ENCODE measurements at regions not wholly inside any gene's neighbourhood (a gene's known extent, or its start where the extent isn't known, plus 50 kb on each side); places are given as distances from the start of the nearest gene placed in this dataset.
A peak's percentile ranks its signal among the peaks of the same experiment; 100 is the strongest.

- DNase-seq (ENCODE audit: low read depth) = no peak
Measured at GRCh38 chr10:44476409-44477045, 91.6 kb upstream of the CXCL12 start.

- DNase-seq (ENCODE audit: low read depth) = no peak
Measured at GRCh38 chr10:44477046-44477425, 92.1 kb upstream of the CXCL12 start.

GRCh38 chr10:44478040-44478439, 93.1 kb upstream of the CXCL12 start:
- DNase-seq (ENCODE audit: low read depth) = no peak

GRCh38 chr10:44478876-44479705, 94.2 kb upstream of the CXCL12 start:
- DNase-seq (ENCODE audit: low read depth) = no peak

GRCh38 chr10:44492678-44493077, 107.8 kb upstream of the CXCL12 start:
- DNase-seq (ENCODE audit: low read depth) = no peak

GRCh38 chr10:44498222-44498621, 113.3 kb upstream of the CXCL12 start:
- no peak for DNase-seq (ENCODE audit: low read depth)

- no peak for DNase-seq (ENCODE audit: low read depth)
Measured at GRCh38 chr10:44500451-44500850, 115.6 kb upstream of the CXCL12 start.

- no peak for DNase-seq (ENCODE audit: low read depth)
Measured at GRCh38 chr10:44506386-44506785, 121.5 kb upstream of the CXCL12 start.

GRCh38 chr10:44510379-44511115, 125.7 kb upstream of the CXCL12 start:
- DNase-seq (ENCODE audit: low read depth) = peak; percentile 6

GRCh38 chr10:44511166-44511565, 126.3 kb upstream of the CXCL12 start:
- no peak for DNase-seq (ENCODE audit: low read depth)

GRCh38 chr10:44511601-44512000, 126.7 kb upstream of the CXCL12 start:
- no peak for DNase-seq (ENCODE audit: low read depth)

- no peak for DNase-seq (ENCODE audit: low read depth)
Measured at GRCh38 chr10:44512431-44513022, 127.6 kb upstream of the CXCL12 start.

- no peak for DNase-seq (ENCODE audit: low read depth)
Measured at GRCh38 chr10:44513591-44513990, 128.7 kb upstream of the CXCL12 start.

- DNase-seq (ENCODE audit: low read depth) = no peak
Measured at GRCh38 chr10:44516891-44517290, 132.0 kb upstream of the CXCL12 start.

- DNase-seq (ENCODE audit: low read depth) = no peak
Measured at GRCh38 chr10:44517635-44518034, 132.7 kb upstream of the CXCL12 start.

GRCh38 chr10:44519361-44519760, 134.5 kb upstream of the CXCL12 start:
- DNase-seq (ENCODE audit: low read depth) = no peak

- DNase-seq (ENCODE audit: low read depth) = no peak
Measured at GRCh38 chr10:44520651-44521050, 135.8 kb upstream of the CXCL12 start.

- DNase-seq (ENCODE audit: low read depth) = no peak
Measured at GRCh38 chr10:44539178-44539577, 154.3 kb upstream of the CXCL12 start.

- DNase-seq (ENCODE audit: low read depth) = no peak
Measured at GRCh38 chr10:44552726-44553125, 167.8 kb upstream of the CXCL12 start.

GRCh38 chr10:44557596-44558191, 172.8 kb upstream of the CXCL12 start:
- no peak for DNase-seq (ENCODE audit: low read depth)

- no peak for DNase-seq (ENCODE audit: low read depth)
Measured at GRCh38 chr10:44558521-44558920, 173.6 kb upstream of the CXCL12 start.

GRCh38 chr10:44564361-44564760, 179.5 kb upstream of the CXCL12 start:
- DNase-seq (ENCODE audit: low read depth) = no peak

All from renal cortical epithelial cell (primary cell).